ENCODE measurements at regions not wholly inside any gene's neighbourhood (a gene's known extent, or its start where the extent isn't known, plus 50 kb on each side); places are given as distances from the start of the nearest gene placed in this dataset.
"Not testable (repeated sequence)": the region's sequence is repeated elsewhere in the genome, so short reads cannot be mapped to it uniquely, and the experiment has no call there.

- DNase-seq: no peak
These were observed 97.9 kb downstream of the PLCE1 start for GRCh38 chr10:94091649-94092048.

DNA sequence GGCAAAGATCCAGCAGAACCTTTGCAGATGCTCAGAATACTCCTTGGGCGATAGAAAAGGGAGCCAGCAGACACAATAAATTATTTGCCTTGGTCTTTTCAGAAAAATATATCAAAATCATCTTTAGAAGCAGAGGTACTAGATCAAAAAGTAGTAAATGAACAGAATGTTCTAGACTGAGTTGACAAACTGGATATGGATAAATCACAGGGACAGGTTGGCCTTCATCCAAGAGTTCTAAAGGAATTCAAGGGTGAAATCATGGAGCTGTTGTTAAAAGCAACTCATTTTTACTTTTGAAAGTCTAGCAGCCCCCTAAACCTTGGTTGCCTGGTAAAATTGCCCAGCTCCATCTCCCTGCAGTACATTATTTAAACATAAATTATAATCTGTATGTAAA lies 99.1 kb downstream of the PLCE1 start:
- DNase-seq: no peak

- DNase-seq: no peak
These were observed 99.7 kb downstream of the PLCE1 start for GRCh38 chr10:94093286-94093905.

GRCh38 chr10:94094540-94094939 lies 100.8 kb downstream of the PLCE1 start:
- DNase-seq: no peak

DNA sequence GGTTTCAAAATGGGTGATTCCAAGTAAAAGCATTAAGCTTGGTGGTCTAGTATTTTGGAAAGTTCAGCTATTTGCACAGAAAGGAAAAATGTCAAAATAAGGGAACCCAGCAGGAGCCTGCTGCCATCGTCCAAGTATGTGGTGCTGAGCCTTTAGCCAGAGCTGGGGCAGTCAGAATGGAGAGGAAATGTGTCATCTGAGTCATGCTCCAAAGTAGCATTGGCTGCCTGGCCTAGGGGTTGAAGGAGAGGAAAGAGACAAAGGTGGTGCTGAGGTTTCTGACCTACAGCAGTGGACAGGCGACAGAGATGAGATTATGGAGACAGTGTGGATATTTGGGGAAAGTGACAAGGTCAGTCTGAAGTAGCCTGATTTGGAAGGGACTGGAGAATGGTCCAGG lies 103.9 kb downstream of the PLCE1 start:
- DNase-seq: no peak

GRCh38 chr10:94098896-94099295 lies 105.2 kb downstream of the PLCE1 start:
- no peak for DNase-seq

- DNase-seq: no peak
These were observed 108.2 kb downstream of the PLCE1 start for GRCh38 chr10:94101894-94102293.

DNA sequence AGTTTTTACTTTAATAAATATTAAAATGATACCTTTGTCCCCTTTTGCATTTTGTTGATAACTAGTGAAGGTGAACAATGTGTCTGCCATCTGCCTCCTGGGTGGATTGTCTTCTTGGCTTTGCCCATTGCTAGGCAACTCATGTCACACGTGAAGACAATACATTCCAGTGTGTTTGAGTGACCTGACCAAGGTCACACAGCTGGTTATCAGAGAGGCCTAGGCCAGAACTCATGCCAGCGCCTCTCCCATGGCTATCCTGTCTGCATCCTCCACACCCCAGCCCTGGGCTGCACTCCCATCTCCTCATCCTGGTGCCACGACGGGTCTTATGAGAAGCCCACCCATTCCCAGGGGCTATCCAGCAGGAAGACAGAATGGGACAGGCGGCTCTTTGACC lies 108.7 kb downstream of the PLCE1 start:
- DNase-seq: no peak

DNA sequence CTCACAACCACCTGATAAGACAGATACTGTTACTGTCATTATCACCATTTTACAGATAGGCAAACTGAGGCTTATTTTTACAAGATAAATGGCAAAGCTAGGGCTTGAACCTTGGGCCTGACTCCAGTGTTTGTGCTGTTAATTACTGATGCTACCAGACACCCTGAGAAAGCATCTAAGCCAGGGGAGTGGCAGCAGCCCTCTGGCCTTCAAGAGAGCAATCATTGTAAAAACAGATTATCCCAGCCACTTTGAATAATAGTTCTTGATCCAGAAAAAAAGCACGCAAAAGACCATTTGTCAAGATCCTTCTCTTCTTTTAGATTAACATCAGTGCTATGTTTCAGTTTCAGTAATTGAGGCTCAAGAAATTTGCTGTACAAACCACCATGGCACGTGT lies 109.5 kb downstream of the PLCE1 start:
- no peak for DNase-seq

GRCh38 chr10:94103801-94104221 lies 110.1 kb downstream of the PLCE1 start:
- no peak for DNase-seq

- DNase-seq: no peak
These were observed 110.7 kb downstream of the PLCE1 start for GRCh38 chr10:94104316-94105000.

GRCh38 chr10:94105226-94105625 lies 111.5 kb downstream of the PLCE1 start:
- no peak for DNase-seq

DNA sequence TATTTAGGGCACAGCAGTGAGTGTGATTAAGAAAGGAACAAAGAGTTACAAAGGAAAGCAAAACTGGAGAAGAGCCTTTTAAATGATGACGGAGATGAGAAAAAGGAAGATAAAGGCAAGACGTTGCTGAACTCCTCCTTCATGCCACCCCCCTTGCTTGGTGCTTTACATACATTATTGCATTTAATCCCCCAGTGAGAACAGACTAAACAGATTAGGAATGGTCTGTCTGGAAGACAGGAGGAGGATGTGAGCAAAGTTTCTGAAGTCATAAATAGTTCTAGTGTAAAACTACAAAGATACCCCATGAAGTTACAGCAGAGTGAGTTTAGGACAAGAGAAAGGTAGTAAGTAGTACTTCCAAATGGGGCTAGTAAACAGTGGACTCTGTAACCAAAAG lies 113.5 kb downstream of the PLCE1 start:
- no peak for DNase-seq

DNA sequence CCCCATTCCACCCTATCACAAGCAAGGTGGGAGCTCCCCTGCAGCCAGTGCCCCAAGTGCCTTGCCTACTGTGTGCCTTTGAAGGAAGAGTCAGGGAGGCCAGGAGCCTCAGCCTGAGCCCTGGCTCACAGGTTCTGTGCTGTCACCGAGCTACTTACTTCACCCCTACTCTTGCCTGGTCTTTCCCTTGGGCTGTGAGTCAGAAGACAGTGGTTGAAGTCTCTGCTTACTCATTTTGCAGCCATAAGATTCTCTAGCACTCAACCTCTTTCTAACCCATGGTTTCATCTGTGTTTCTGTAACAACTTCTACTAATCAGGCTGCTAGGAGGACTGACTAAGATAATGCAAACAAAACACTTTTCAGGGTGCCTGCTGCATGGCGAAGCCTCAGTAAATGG lies 114.5 kb downstream of the PLCE1 start:
- DNase-seq: no peak

GRCh38 chr10:94111367-94111766 lies 117.6 kb downstream of the PLCE1 start:
- no peak for DNase-seq

DNA sequence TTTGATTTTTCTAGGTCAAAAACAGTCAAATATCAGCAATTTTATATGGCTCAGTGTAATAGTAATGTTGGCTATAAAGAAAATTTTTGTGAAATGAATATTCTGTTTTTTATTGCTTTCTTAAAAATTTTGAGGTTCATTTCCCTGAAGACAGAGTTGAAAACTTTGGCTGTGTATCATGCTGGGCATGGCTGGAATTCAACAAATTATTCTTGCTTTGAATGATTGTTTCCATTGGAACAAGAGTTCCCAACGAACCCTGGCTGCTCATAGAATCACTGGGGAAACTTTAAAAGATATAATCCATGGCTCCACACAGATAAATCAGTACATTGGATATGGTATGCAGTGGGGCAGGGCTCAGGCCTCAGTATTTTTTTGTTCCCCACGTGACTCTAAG lies 118.6 kb downstream of the PLCE1 start:
- no peak for DNase-seq

DNA sequence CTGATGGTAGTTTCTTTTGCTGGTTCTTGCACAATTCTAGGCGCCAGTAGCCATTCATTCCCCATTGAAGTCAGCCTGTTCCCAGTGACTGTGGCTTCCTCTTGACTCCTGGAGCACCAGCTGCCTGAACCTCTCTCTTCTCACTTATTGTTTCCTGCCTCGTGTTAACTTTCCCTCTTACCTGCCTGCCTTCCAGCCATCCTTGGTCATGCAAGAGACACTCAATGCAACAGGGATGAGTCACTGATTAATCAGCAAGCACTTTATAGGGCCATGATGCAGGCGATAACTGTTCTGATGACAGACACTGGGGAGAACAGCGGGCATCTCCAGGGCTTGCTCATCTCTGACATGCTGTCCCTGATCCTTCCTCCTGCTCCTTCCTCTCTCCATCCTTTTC lies 122.0 kb downstream of the PLCE1 start:
- DNase-seq: no peak

DNA sequence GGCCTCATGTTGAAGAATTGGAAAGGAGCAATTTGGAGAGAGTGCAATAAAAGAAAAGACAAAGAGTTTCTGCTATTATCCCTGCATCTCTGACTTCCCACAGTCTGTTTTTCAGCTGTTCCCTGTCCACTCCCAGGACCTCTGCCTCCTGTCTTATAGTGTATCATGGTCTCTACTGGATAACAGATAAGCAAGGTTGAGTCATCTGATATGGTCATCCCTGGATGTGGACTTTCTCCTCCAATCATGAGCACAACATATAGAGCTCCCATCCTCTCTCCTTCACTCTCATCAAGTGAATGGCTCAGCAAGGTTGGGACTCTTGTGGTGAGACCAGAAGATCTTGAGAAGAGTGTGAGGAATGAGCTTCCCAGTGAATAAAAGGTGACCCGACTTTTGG lies 123.1 kb downstream of the PLCE1 start:
- DNase-seq: no peak

DNA sequence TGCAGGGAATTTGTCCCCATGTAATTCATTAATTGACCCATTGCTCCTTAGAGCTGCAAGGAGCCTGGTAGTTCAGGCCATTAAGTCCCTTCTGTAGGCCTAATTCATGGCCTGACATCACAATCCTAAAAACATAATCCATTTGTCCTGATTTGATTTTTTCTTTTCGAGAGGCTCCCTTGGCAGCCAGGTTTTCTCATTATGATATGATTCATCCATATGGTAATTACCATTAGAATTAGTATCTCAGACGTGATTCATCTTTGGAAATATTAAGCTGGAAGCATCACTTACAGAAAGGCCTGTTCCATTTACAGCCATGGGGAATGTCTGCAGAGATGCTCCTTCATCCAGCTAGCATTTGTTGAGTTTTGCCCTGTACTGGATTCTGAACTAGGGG lies 128.5 kb downstream of the PLCE1 start:
- no peak for DNase-seq

GRCh38 chr10:94123258-94123995 lies 129.7 kb downstream of the PLCE1 start:
- DNase-seq: no peak

- DNase-seq: not testable (repeated sequence)
These were observed 130.4 kb downstream of the PLCE1 start for GRCh38 chr10:94124147-94124546.

DNA sequence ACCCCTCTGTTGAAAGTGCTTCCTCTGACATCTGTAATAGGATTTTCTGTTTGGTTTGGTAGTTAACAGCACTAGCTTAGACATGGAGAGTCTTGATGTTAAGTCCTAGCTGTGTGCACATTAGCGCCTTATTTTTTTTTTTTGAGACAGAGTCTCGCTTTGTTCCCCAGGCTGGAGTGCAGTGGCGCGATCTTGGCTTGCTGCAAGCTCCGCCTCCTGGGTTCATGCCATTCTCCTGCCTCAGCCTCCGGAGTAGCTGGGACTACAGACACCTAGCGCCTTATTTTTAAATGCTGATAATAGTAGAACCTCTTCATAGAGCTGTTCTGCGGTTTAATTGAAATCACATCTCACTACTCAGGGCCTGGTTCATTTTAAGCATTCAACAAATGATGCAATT lies 131.5 kb downstream of the PLCE1 start:
- not testable (repeated sequence) for DNase-seq

DNA sequence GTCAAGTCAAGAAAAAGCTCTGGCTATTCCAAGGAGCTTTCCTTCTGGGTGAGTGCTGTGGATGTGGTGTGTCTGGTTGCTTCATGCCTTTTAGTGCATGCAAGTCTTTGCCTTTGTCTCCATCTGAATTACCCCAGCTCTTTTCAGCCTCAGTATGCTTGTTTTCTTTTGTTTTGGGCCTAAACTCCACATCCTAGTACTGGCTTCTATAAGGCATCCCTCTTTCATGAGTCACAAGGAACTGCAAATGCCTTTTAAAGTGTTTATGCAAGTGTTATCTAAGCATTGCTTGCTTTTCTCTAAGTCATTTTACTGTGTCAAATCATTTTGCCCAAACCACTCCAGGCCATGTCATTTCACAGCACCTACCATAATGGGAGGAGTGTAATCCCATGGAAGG lies 132.1 kb downstream of the PLCE1 start:
- DNase-seq: no peak

GRCh38 chr10:94129393-94130130 lies 135.8 kb downstream of the PLCE1 start:
- DNase-seq: no peak
